Suprapubic skin (tissue), 4 donors: ENCODE measurements at regions not wholly inside any gene's neighbourhood (a gene's known extent, or its start where the extent isn't known, plus 50 kb on each side); places are given as distances from the start of the nearest gene placed in this dataset.

Experiments used
- DNase-seq, 2 donors: peaks; one replicate each; pipeline ENCODE4 v3.0.0-alpha.2; 2019; ENCODE audit warnings: low spot score in 2 of 2
- H3K27ac ChIP-seq: fragments of 200-600 bp; sonication (generic); one replicate; pipeline ENCODE4 v1.5.1; 2019
- H3K27me3 ChIP-seq: fragments of 200-600 bp; sonication (generic); one replicate; pipeline ENCODE4 v1.5.1; 2019
- H3K36me3 ChIP-seq: fragments of 200-600 bp; sonication (generic); one replicate; pipeline ENCODE4 v1.5.1; 2019
- H3K4me1 ChIP-seq: fragments of 200-600 bp; sonication (generic); one replicate; pipeline ENCODE4 v1.5.1; 2019
- H3K4me3 ChIP-seq: fragments of 200-600 bp; sonication (generic); one replicate; pipeline ENCODE4 v1.5.1; 2019; ENCODE audit warnings: mild to moderate bottlenecking
- H3K9me3 ChIP-seq: fragments of 200-600 bp; sonication (generic); one replicate; pipeline ENCODE4 v1.5.1; 2019
- CTCF ChIP-seq, 2 donors: fragments of 200-600 bp in 1 of 2; fragments of 450-650 bp in 1 of 2; sonication (generic) in 1 of 2; IDR thresholded peaks; one replicate each; pipeline ENCODE4 v1.5.1; 2016 to 2019; ENCODE audit warnings: antibody characterized with exemption in 2 of 2, mild to moderate bottlenecking in 1 of 2, moderate library complexity in 1 of 2
- EP300 ChIP-seq: sonication (generic); formaldehyde crosslinking; IDR thresholded peaks from one replicate; pipeline ENCODE4 v1.6.1; 2017; ENCODE audit warnings: antibody characterized with exemption
- POLR2A ChIP-seq, 2 donors: fragments of 450-650 bp; IDR thresholded peaks; one replicate each; pipeline ENCODE4 v1.6.1; 2017; ENCODE audit warnings: antibody characterized with exemption in 2 of 2, mild to moderate bottlenecking in 2 of 2, moderate library complexity in 2 of 2
- POLR2AphosphoS5 ChIP-seq, 3 donors: sonication (generic); formaldehyde crosslinking; IDR thresholded peaks; one replicate each; pipeline ENCODE4 v1.6.1; 2017; ENCODE audit warnings: antibody characterized with exemption in 3 of 3
- WGBS: methylation state at CpG from one replicate; pipeline ENCODE4 v1.1.5; 2018; 5-methylcytosine and 5-hydroxymethylcytosine counted together

GRCh38 chr12:70096759-70097410 lies 146.3 kb upstream of the CNOT2 start:
- no peak for DNase-seq
- Histone ChIP-seq H3K36me3 (no peaks in the 10 kb centered on the region), H3K4me3 (no peak overlapping the region), H3K9me3 (no peaks in the 10 kb centered on the region), H3K27me3 (no peaks in the 10 kb centered on the region), H3K27ac (no peak overlapping the region), H3K4me1 (peaks cover 4% of the 10 kb centered on the region)
- TF ChIP-seq POLR2A (IDR thresholded peaks at IDR 0.05), result no peak
- no peak for TF ChIP-seq EP300
- no peak for TF ChIP-seq CTCF (IDR thresholded peaks at IDR 0.05)
- TF ChIP-seq POLR2AphosphoS5 (IDR thresholded peaks at IDR 0.05), result no peak
- WGBS, result 70% methylated on average over 2 of the region's 2 CpGs

- Histone ChIP-seq H3K27me3 (no peaks in the 10 kb centered on the region), H3K4me3 (no peak overlapping the region), H3K36me3 (no peaks in the 10 kb centered on the region), H3K9me3 (no peaks in the 10 kb centered on the region), H3K4me1 (no peaks in the 10 kb centered on the region), H3K27ac (no peak overlapping the region)
- 83% methylated on average over 1 of the region's 1 CpG for WGBS
- TF ChIP-seq POLR2A (IDR thresholded peaks at IDR 0.05) (no peak), EP300 (no peak), CTCF (IDR thresholded peaks at IDR 0.05) (no peak), POLR2AphosphoS5 (IDR thresholded peaks at IDR 0.05) (no peak)
- DNase-seq, result no peak
Measured at GRCh38 chr12:70101064-70101463, 142.2 kb upstream of the CNOT2 start.

GRCh38 chr12:70106347-70106746 lies 136.9 kb upstream of the CNOT2 start:
- H3K4me3 ChIP-seq, result no peak overlapping the region
- no peak for TF ChIP-seq EP300
- TF ChIP-seq POLR2A (IDR thresholded peaks at IDR 0.05), result no peak
- TF ChIP-seq CTCF (IDR thresholded peaks at IDR 0.05), result no peak
- TF ChIP-seq POLR2AphosphoS5 (IDR thresholded peaks at IDR 0.05), result no peak
- DNase-seq, result no peak
- peaks cover 7% of the 10 kb centered on the region for H3K9me3 ChIP-seq
- no peak overlapping the region for H3K27ac ChIP-seq
- WGBS, result 46% methylated on average over 1 of the region's 1 CpG
- no peaks in the 10 kb centered on the region for H3K36me3 ChIP-seq
- no peaks in the 10 kb centered on the region for H3K27me3 ChIP-seq
- no peaks in the 10 kb centered on the region for H3K4me1 ChIP-seq

GRCh38 chr12:70110085-70110484 lies 133.1 kb upstream of the CNOT2 start:
- Histone ChIP-seq H3K36me3 (no peaks in the 10 kb centered on the region), H3K27ac (no peak overlapping the region), H3K4me3 (no peak overlapping the region), H3K9me3 (peaks cover 7% of the 10 kb centered on the region), H3K4me1 (no peaks in the 10 kb centered on the region), H3K27me3 (no peaks in the 10 kb centered on the region)
- WGBS, result 91% methylated on average over 1 of the region's 1 CpG
- TF ChIP-seq POLR2AphosphoS5 (IDR thresholded peaks at IDR 0.05) (no peak), POLR2A (IDR thresholded peaks at IDR 0.05) (no peak), CTCF (IDR thresholded peaks at IDR 0.05) (no peak), EP300 (no peak)
- DNase-seq, result no peak

GRCh38 chr12:70117670-70118069 lies 125.6 kb upstream of the CNOT2 start:
- TF ChIP-seq POLR2AphosphoS5 (IDR thresholded peaks at IDR 0.05) (no peak), CTCF (IDR thresholded peaks at IDR 0.05) (no peak), POLR2A (IDR thresholded peaks at IDR 0.05) (no peak), EP300 (no peak)
- Histone ChIP-seq H3K4me3 (no peak overlapping the region), H3K27ac (no peak overlapping the region), H3K27me3 (no peaks in the 10 kb centered on the region), H3K36me3 (no peaks in the 10 kb centered on the region), H3K4me1 (no peaks in the 10 kb centered on the region), H3K9me3 (no peaks in the 10 kb centered on the region)
- no peak for DNase-seq
